GM18511 (cell line): ENCODE measurements at regions not wholly inside any gene's neighbourhood (a gene's known extent, or its start where the extent isn't known, plus 50 kb on each side); places are given as distances from the start of the nearest gene placed in this dataset.
"Not testable (repeated sequence)": the region's sequence is repeated elsewhere in the genome, so short reads cannot be mapped to it uniquely, and the experiment has no call there.

Experiments used
- ATAC-seq: cut with Tn5 transposase; IDR thresholded peaks from one replicate; pipeline ENCODE4 v1.9.1; 2021; ENCODE audit warnings: mild to moderate bottlenecking, moderate library complexity; ENCODE audit not compliant: unreplicated experiment

DNA sequence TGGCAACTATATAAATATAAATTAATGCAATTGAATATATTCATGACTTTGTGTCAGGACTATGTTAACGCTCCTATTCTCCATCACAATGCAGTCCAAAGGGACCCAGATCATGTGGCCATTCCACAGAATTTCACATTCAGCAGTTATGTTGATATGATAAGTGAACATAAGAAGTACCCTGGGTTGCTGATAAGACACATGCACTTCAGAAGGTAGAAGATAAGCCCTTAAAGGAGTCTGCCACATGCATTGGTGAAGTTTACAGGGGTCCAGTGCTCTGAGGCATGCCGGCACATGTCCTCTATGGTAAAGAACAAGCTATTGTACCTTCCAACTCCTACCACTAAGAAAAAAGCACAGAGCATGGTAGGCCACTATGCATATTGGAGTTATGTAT, 76.4 kb downstream of the PHAX start:
- no peak for ATAC-seq

DNA sequence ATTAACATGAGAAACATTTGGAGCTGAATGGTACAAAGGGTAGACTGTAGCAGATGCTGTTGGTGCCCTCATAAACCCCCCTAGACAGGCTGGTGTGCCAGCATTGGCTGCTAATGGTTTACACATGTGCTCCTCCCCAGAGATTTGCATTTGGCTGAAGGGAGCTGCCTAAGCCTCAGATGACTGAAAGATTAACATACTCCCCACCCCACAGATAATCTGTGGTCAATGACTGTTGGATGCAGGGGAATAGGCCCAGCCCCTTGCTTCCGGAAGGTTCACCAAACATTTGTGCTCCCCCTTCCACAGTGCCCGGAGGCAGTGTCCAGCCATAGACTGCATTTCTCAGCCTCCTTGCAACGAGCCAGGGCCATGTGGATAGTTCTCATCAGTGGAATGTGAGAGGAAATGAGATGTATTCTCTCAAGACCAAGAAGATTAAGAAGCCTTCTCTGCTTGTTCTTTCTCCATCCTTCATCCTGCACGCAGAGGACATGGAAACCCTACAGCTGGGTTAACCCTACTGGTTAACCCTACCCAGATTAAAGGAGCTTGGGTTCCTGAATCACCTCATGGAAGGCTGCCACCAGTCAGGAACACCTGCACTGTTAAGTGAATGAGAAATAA, 79.6 kb downstream of the PHAX start:
- peak; percentile 64 for ATAC-seq

- not testable (repeated sequence) for ATAC-seq
Measured at GRCh38 chr5:126681314-126681713, 80.6 kb downstream of the PHAX start.

- ATAC-seq = no peak
Measured at GRCh38 chr5:126681970-126682369, 81.2 kb downstream of the PHAX start.

DNA sequence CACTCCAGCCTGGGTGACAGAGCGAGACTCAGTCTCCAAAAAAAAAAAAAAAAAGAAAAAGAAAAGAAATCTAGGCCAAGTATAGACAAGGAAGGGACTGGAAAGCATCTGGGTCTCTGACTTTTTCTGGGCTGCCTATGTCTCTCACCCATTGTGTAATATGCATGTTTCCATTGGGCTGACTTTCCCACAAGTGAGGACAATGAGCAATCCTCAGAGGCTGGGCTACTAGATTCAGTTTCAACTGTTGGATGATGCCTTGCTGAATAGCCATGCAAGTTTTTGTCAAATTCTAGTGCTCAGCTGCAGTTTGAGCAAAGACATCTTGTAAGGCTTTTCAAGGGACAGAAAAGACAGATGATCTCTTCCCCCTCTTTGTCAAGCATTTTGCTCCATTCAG, 82.1 kb downstream of the PHAX start:
- no peak for ATAC-seq

GRCh38 chr5:126683912-126684311, 83.2 kb downstream of the PHAX start:
- no peak for ATAC-seq

DNA sequence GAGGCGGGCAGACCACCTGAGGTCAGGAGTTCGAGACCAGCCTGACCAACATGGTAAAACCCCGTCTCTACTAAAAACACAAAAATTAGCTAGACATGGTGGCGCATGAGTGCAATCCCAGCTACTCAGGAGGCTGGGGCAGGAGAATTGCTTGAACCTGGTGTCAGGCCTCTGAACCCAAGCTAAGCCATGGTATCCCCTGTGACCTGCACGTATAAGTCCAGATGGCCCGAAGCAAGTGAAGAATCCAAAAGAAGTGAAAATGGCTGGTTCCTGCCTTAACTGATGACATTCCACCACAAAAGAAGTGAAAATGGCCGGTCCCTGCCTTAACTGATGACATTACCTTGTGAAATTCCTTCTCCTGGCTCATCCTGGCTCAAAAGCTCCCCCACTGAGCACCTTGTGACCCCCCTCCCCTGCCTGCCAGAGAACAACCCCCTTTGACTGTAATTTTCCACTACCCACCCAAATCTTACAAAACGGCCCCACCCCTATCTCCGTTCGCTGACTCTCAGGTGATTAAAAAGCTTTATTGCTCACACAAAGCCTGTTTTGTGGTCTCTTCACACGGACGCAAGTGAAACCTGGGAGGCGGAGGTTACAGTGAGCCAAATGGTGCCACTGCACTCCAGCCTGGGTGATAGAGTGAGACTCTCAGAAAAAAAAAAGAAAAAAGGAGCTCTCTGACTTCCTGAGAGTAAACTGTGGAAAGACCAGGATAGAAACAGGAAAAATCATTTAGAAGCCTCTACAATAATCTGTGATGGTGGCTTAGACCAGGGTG, 84.1 kb downstream of the PHAX start:
- ATAC-seq = peak; percentile 52

DNA sequence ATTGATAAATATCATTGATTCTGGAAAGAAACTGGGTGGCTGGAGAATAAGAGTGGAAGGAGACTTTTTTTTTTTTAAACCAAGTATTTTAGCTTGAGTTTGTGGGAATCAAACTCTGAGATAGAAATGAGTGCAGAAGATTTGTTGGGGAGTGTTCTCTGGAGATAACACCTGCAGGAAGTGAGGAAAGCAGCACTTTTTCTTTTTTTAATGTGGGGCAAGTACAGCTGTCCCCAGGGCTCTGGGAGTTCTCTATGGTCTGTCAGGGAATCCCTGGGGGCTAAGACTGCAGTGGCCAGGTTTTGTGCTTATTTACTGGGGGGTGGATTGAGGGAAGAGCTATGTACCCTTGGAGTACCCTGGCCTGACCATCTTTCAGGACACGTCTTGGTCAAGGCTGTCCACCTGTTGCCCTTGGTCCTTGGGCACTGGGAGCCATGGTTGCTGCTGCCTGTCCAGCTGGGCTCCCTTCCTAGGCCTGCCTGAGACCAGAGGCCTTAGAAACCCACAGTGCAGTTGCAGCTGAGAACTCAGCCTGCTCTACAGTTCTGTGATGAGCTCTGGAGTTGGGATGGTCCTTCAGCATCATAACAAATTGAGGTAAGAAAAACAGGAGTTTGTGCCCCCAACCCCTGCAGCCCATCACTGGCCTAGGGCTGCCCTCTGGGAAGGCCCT, 85.8 kb downstream of the PHAX start:
- ATAC-seq = peak; percentile 72

- no peak for ATAC-seq
Measured at GRCh38 chr5:126692971-126693370, 84.0 kb upstream of the LMNB1 start.

- no peak for ATAC-seq
Measured at GRCh38 chr5:126693806-126694205, 83.1 kb upstream of the LMNB1 start.

DNA sequence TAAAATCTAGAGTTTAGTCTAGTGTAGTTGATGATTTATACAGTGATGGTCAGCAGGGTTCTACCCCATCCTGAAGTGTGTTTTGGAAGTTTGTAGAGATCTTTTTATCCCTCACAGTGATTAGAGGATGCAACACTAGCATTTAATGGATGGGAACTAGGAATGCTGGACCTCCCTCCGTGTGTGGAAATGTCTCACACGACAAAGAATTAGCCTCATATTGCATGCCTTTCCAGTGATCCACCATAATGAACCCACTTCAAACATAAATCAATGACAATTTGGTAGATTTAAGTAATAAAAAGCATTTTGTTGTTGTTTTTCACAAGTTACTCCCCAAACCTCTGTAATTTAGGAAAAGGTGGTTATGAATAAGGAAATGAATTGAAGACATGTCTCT, 82.5 kb upstream of the LMNB1 start:
- no peak for ATAC-seq

GRCh38 chr5:126695091-126695490, 81.8 kb upstream of the LMNB1 start:
- ATAC-seq = no peak

DNA sequence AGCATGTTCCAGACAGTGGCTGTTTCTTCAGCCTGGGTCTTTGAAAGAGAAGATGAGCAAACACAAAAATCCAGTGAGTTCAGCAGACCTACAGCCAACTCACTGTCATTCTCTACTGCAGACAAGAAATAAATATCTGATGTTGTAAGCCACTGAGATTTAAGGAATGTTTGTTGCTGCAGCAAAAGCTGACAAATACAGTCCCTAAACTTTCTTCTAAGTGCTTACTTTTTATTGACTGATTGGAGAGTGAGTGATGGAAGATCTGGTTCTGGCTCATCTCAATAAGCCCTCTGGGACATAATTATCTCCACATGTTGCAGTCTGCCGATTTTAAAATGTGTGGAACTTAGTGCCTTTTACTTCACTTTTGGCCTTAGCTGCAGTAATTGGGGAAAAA, 69.9 kb upstream of the LMNB1 start:
- no peak for ATAC-seq

GRCh38 chr5:126715765-126716164, 61.2 kb upstream of the LMNB1 start:
- ATAC-seq = no peak

- no peak for ATAC-seq
Measured at GRCh38 chr5:126716861-126717260, 60.1 kb upstream of the LMNB1 start.

DNA sequence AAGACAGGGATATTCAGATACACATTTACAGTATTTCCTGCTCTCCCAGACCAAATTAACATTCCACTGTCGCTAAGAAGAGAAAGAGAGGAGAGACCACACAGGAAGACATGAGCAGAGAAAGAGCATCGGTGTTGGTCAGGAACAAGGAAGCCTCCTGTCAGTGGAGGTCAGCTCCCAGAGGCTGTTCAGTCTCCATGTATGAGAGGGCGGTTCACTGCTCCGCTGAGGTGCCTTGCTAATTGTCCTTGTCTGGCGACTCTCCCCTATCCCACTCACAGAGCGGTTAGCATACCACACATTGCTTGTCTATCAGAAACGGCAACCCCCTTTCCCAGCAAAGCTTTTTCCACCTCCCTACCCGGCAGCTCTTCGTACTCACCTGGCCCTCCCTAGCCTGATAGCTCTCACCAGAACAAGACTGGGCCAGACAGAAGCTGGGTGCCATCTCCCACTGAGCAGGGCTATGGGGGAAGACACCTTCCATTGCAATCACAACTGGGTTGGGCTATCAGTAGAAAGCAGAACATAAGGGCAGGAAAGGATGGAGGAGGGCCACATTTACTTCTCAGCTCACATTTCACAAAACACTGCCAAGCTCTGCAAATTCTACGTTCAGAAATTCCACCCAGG, 58.6 kb upstream of the LMNB1 start:
- no peak for ATAC-seq

DNA sequence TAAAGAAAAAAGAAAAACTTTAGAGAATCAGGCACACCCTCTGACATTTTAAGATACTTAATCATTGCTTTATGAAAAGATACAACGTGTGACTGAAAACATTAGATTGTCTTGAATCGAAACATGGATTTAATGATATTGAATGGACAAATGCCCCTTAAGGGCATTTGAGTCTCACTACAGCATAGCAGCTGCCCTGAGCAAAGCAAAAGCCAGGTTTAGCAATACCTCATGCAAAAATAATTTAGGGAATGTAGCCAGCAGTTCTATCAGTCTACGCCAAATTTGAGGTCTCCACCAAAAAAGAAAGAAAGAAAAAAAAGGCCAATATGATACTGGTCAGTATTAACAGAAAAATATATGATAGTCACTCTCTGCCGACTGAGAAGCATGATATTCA, 56.6 kb upstream of the LMNB1 start:
- ATAC-seq = no peak

DNA sequence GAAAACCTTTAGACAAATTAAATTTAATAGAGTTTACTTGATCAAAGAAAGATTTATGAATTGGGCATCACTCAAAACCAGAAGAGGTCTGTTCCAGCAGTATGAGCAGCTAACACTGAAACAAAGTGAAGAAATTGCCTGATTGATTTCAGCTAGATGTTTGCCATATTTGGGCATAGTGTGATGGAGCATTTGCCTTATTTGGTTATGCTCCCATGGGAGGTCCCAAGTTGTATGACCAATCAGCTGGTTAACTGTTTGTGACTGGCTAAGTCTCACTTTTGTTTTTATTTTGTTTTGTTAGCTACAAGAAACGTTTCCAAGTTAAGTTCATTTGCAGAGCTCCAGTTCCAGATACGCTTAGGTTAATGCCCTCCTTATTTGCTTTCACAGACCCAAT, 53.3 kb upstream of the LMNB1 start:
- no peak for ATAC-seq
